ENCODE measurements at regions not wholly inside any gene's neighbourhood (a gene's known extent, or its start where the extent isn't known, plus 50 kb on each side); places are given as distances from the start of the nearest gene placed in this dataset.

GRCh38 chr7:67825356-67825755, 828.7 kb downstream of the TYW1 start:
- no peak for TF ChIP-seq CTCF (IDR thresholded peaks at IDR 0.05)
- TF ChIP-seq EP300 (IDR thresholded peaks at IDR 0.05) = no peak

All from ovary (tissue), 3 donors.